ENCODE measurements at regions not wholly inside any gene's neighbourhood (a gene's known extent, or its start where the extent isn't known, plus 50 kb on each side); places are given as distances from the start of the nearest gene placed in this dataset.

- CTCF ChIA-PET, result interaction anchor here (0.7 kb wide), 1 partner anchor 14 kb away, joined by 3 read pairs; no protein-coding TSS in a partner anchor
Observed at GRCh38 chr9:117548556-117548955, 133.7 kb upstream of the ASTN2 start.

More at GRCh38 chr9:117548556-117548955, 133.7 kb upstream of the ASTN2 start:
- no peak for ATAC-seq
- Histone ChIP-seq H3K9me3 (replicated peaks; ENCODE audit: control insufficient read depth, insufficient read depth, low read length) (no peaks in the 10 kb centered on the region), H3K79me2 (ENCODE audit: control insufficient read depth, insufficient read depth, low read length) (no peaks in the 10 kb centered on the region), H3K4me1 (ENCODE audit: control insufficient read depth, insufficient read depth, low read length) (no peaks in the 10 kb centered on the region), H3K27ac (ENCODE audit: control insufficient read depth, insufficient read depth) (no peak overlapping the region), H3K4me3 (no peak overlapping the region), H4K20me1 (ENCODE audit: control insufficient read depth, insufficient read depth) (no peaks in the 10 kb centered on the region), H2AFZ (ENCODE audit: control insufficient read depth, low read depth, low read length) (no peak overlapping the region), H3K9ac (ENCODE audit: control insufficient read depth, insufficient read depth, low read length) (no peak overlapping the region), H3K27me3 (replicated peaks in 1 of 2; ENCODE audit: control insufficient read depth in 2 of 2, insufficient read depth in 2 of 2, low read length in 1 of 2) (no peaks in the 10 kb centered on the region), H3K36me3 (ENCODE audit: control insufficient read depth in 2 of 2, insufficient read depth in 2 of 2, low read length in 1 of 2) (no peaks in the 10 kb centered on the region), H3K4me2 (ENCODE audit: control insufficient read depth, insufficient read depth) (no peak overlapping the region)
- SMC1A ChIA-PET (ENCODE audit: uncharacterized antibody, unreplicated experiment), result interaction anchor here (1.2 kb wide), 1 partner anchor 61 kb away, joined by 3 read pairs; no protein-coding TSS in a partner anchor
- 5% methylated on average over 2 of the region's 2 CpGs for WGBS (ENCODE audit: insufficient coverage, insufficient replicate concordance, low lambda C conversion rate, missing lambda C conversion rate)
- DNase-seq (ENCODE audit: low read depth, low spot score), result no peak
- no peak for FAIRE-seq
- TF ChIP-seq PKNOX1 (IDR thresholded peaks at IDR 0.05), result no peak
- no peak for TF ChIP-seq CHD1 (IDR thresholded peaks at IDR 0.05; ENCODE audit: low read depth, low read length)
- no peak for TF ChIP-seq CEBPB (IDR thresholded peaks at IDR 0.05; ENCODE audit: borderline replicate concordance in 1 of 2, low read depth in 2 of 2, low read length in 2 of 2)
- TF ChIP-seq SMAD5 (IDR thresholded peaks at IDR 0.05; ENCODE audit: low read depth), result no peak
- TF ChIP-seq BACH1 (IDR thresholded peaks at IDR 0.05; ENCODE audit: borderline replicate concordance), result no peak
- TF ChIP-seq, protein P1, sequence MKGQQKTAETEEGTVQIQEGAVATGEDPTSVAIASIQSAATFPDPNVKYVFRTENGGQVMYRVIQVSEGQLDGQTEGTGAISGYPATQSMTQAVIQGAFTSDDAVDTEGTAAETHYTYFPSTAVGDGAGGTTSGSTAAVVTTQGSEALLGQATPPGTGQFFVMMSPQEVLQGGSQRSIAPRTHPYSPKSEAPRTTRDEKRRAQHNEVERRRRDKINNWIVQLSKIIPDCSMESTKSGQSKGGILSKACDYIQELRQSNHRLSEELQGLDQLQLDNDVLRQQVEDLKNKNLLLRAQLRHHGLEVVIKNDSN (IDR thresholded peaks at IDR 0.05; ENCODE audit: borderline replicate concordance, extremely low read length, insufficient read depth, low read depth, low read length), result no peak
- no peak for TF ChIP-seq TCF12 (IDR thresholded peaks at IDR 0.05; ENCODE audit: low read depth, low read length)
- TF ChIP-seq DPF2 (IDR thresholded peaks at IDR 0.05), result no peak
- no TSS peak for BruUV-seq (replicated peaks)
- intact Hi-C loops (cut with micrococcal nuclease; ENCODE audit: unreplicated experiment), result no loop called here
- POLR2A ChIA-PET, result no interaction called here
- in situ Hi-C loops (cut with MboI), result no loop called here
- RAD21 ChIA-PET (ENCODE audit: unreplicated experiment), result no interaction called here
